ENCODE measurements at regions not wholly inside any gene's neighbourhood (a gene's known extent, or its start where the extent isn't known, plus 50 kb on each side); places are given as distances from the start of the nearest gene placed in this dataset.

DNA sequence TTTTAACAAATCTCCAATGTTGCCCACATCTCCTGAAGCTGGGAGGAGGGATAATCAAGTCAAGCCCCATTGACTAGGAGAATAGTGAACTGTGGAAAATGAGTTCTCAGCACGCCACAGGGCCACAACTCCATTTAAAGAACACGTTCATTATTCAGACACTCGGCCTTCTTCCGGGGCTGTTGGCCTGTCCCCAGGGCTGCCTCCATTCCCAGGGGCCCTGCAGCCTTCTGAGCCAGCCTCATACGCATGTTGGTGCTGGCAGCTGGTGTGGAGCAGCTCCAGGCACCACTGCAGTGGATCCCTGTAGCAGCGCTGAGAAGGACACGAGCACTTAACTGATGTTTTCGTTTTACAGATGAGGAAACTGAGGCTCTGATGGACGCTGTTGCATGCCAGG is 87.5 kb upstream of the RCN1 start:
- DNase-seq (ENCODE audit: low read depth in 2 of 2), result no peak
- Histone ChIP-seq H3K27me3 (ENCODE audit: control insufficient read depth, insufficient read depth, low read length) (peaks cover 3% of the 10 kb centered on the region), H3K4me2 (ENCODE audit: extremely low read depth, insufficient read depth, low read length) (no peak overlapping the region), H4K20me1 (ENCODE audit: control insufficient read depth, extremely low read depth, insufficient read depth, low read length) (no peaks in the 10 kb centered on the region), H3K9ac (ENCODE audit: insufficient read depth, low read length) (no peak overlapping the region), H3K4me3 (replicated peaks in 1 of 4; ENCODE audit: control extremely low read depth in 1 of 4, insufficient read depth in 1 of 4, low read depth in 3 of 4, low read length in 4 of 4) (no peak overlapping the region), H2AFZ (ENCODE audit: low read length) (no peak overlapping the region), H3K9me3 (ENCODE audit: control insufficient read depth, insufficient read depth, low read depth, low read length) (no peaks in the 10 kb centered on the region), H3K36me3 (ENCODE audit: control insufficient read depth, insufficient read depth, low read length) (no peaks in the 10 kb centered on the region), H3K4me1 (ENCODE audit: control insufficient read depth, extremely low read depth, insufficient read depth, low read length) (no peaks in the 10 kb centered on the region), H3K79me2 (ENCODE audit: control insufficient read depth, insufficient read depth, low read length) (no peaks in the 10 kb centered on the region), H3K27ac (ENCODE audit: insufficient read depth, low read length) (no peak overlapping the region)
- TF ChIP-seq EZH2 (IDR thresholded peaks at IDR 0.05; ENCODE audit: low read length, missing control alignments), result no peak
- TF ChIP-seq, protein P1, sequence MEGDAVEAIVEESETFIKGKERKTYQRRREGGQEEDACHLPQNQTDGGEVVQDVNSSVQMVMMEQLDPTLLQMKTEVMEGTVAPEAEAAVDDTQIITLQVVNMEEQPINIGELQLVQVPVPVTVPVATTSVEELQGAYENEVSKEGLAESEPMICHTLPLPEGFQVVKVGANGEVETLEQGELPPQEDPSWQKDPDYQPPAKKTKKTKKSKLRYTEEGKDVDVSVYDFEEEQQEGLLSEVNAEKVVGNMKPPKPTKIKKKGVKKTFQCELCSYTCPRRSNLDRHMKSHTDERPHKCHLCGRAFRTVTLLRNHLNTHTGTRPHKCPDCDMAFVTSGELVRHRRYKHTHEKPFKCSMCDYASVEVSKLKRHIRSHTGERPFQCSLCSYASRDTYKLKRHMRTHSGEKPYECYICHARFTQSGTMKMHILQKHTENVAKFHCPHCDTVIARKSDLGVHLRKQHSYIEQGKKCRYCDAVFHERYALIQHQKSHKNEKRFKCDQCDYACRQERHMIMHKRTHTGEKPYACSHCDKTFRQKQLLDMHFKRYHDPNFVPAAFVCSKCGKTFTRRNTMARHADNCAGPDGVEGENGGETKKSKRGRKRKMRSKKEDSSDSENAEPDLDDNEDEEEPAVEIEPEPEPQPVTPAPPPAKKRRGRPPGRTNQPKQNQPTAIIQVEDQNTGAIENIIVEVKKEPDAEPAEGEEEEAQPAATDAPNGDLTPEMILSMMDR (conservative IDR thresholded peaks at IDR 0.05 in 1 of 2, IDR thresholded peaks at IDR 0.05 in 1 of 2; ENCODE audit: low read depth in 1 of 2, low read length in 2 of 2), result no peak

GRCh38 chr11:32002311-32002710 is 88.6 kb upstream of the RCN1 start:
- Histone ChIP-seq H3K36me3 (ENCODE audit: control insufficient read depth, insufficient read depth, low read length) (no peaks in the 10 kb centered on the region), H3K9me3 (ENCODE audit: control insufficient read depth, insufficient read depth, low read depth, low read length) (no peaks in the 10 kb centered on the region), H4K20me1 (ENCODE audit: control insufficient read depth, extremely low read depth, insufficient read depth, low read length) (no peaks in the 10 kb centered on the region), H3K27me3 (ENCODE audit: control insufficient read depth, insufficient read depth, low read length) (peaks cover under 1% of the 10 kb centered on the region), H2AFZ (ENCODE audit: low read length) (no peak overlapping the region), H3K79me2 (ENCODE audit: control insufficient read depth, insufficient read depth, low read length) (no peaks in the 10 kb centered on the region), H3K4me1 (ENCODE audit: control insufficient read depth, extremely low read depth, insufficient read depth, low read length) (no peaks in the 10 kb centered on the region), H3K4me3 (replicated peaks in 1 of 4; ENCODE audit: control extremely low read depth in 1 of 4, insufficient read depth in 1 of 4, low read depth in 3 of 4, low read length in 4 of 4) (no peak overlapping the region), H3K9ac (ENCODE audit: insufficient read depth, low read length) (no peak overlapping the region), H3K27ac (ENCODE audit: insufficient read depth, low read length) (no peak overlapping the region), H3K4me2 (ENCODE audit: extremely low read depth, insufficient read depth, low read length) (no peak overlapping the region)
- DNase-seq (ENCODE audit: low read depth in 2 of 2), result no peak
- TF ChIP-seq EZH2 (IDR thresholded peaks at IDR 0.05; ENCODE audit: low read length, missing control alignments), result no peak
- TF ChIP-seq, protein P1 (conservative IDR thresholded peaks at IDR 0.05 in 1 of 2, IDR thresholded peaks at IDR 0.05 in 1 of 2; ENCODE audit: low read depth in 1 of 2, low read length in 2 of 2), result no peak

DNA sequence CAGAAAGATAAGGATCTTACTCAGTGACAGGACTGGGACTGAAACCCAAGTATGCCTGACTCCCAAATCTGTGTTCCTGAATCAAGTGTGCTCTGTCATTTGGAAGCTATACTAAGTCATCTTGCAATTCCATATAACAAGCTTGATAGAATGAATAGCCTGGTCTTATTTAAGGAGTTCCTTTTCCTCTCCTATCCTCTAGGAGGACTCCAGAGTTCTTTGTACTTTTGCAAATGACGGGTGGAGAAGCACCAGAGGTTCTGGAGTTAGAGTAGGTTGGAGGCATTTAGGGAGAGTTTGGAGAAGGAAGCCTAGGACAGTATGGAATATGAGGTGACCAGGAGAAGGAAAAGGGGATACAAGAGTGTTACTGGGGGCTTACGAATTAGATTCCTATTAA is 92.9 kb upstream of the RCN1 start:
- H3K27me3 ChIP-seq (ENCODE audit: control insufficient read depth, insufficient read depth, low read length), result no peaks in the 10 kb centered on the region
- no peaks in the 10 kb centered on the region for H3K36me3 ChIP-seq (ENCODE audit: control insufficient read depth, insufficient read depth, low read length)
- H3K4me1 ChIP-seq (ENCODE audit: control insufficient read depth, extremely low read depth, insufficient read depth, low read length), result no peaks in the 10 kb centered on the region
- TF ChIP-seq, protein P1 (conservative IDR thresholded peaks at IDR 0.05 in 1 of 2, IDR thresholded peaks at IDR 0.05 in 1 of 2; ENCODE audit: low read depth in 1 of 2, low read length in 2 of 2), result no peak
- no peak for TF ChIP-seq EZH2 (IDR thresholded peaks at IDR 0.05; ENCODE audit: low read length, missing control alignments)
- H3K4me2 ChIP-seq (ENCODE audit: extremely low read depth, insufficient read depth, low read length), result no peak overlapping the region
- H3K27ac ChIP-seq (ENCODE audit: insufficient read depth, low read length), result no peak overlapping the region
- H2AFZ ChIP-seq (ENCODE audit: low read length), result no peak overlapping the region
- no peaks in the 10 kb centered on the region for H3K9me3 ChIP-seq (ENCODE audit: control insufficient read depth, insufficient read depth, low read depth, low read length)
- H3K9ac ChIP-seq (ENCODE audit: insufficient read depth, low read length), result no peak overlapping the region
- no peaks in the 10 kb centered on the region for H4K20me1 ChIP-seq (ENCODE audit: control insufficient read depth, extremely low read depth, insufficient read depth, low read length)
- H3K79me2 ChIP-seq (ENCODE audit: control insufficient read depth, insufficient read depth, low read length), result no peaks in the 10 kb centered on the region
- DNase-seq (ENCODE audit: low read depth in 2 of 2), result no peak
- no peak overlapping the region for H3K4me3 ChIP-seq (replicated peaks in 1 of 4; ENCODE audit: control extremely low read depth in 1 of 4, insufficient read depth in 1 of 4, low read depth in 3 of 4, low read length in 4 of 4)
